Common myeloid progenitor, CD34-positive (primary cell): ENCODE measurements at regions not wholly inside any gene's neighbourhood (a gene's known extent, or its start where the extent isn't known, plus 50 kb on each side); places are given as distances from the start of the nearest gene placed in this dataset.
"Not testable (repeated sequence)": the region's sequence is repeated elsewhere in the genome, so short reads cannot be mapped to it uniquely, and the experiment has no call there.

Experiments
- CTCF ChIA-PET: fragments of 350-600 bp; sonication (Branson Sonifier 250); formaldehyde crosslinking; loops from one replicate; lab custom pipeline; 2021; ENCODE audit warnings: antibody characterized with exemption; lab: Charles Lee
- POLR2A ChIA-PET: fragments of 350-600 bp; sonication (Branson Sonifier 250); formaldehyde crosslinking; loops from one replicate; lab custom pipeline; 2021; ENCODE audit warnings: antibody characterized with exemption; lab: Charles Lee
- DNase-seq, 3 donors: peaks; one replicate each; pipeline versions ENCODE4 v3.0.0 to v3.0.0-alpha.2; 2013
- H3K27ac ChIP-seq, 2 experiments: 1 replicate in 1 of 2; 2 replicates in 1 of 2; pipeline ENCODE4 v1.7.0; 2013; ENCODE audit warnings: inconsistent platforms in 2 of 2, low read length in 2 of 2, mild to moderate bottlenecking in 2 of 2, low read depth in 1 of 2, moderate library complexity in 1 of 2; ENCODE audit not compliant: severe bottlenecking in 2 of 2, insufficient read depth in 1 of 2, poor library complexity in 1 of 2
- H3K27me3 ChIP-seq, 5 experiments: replicated peaks in 2 of 5; 1 replicate in 3 of 5; 2 replicates in 2 of 5; pipeline versions ENCODE4 v1.6.1 to v1.7.0; 2013; ENCODE audit warnings: low read length in 4 of 5, mild to moderate bottlenecking in 2 of 5, moderate library complexity in 2 of 5, inconsistent platforms in 1 of 5; ENCODE audit not compliant: insufficient read depth in 5 of 5, control insufficient read depth in 4 of 5
- H3K36me3 ChIP-seq, 4 experiments: 1 replicate in 2 of 4; 2 replicates in 2 of 4; pipeline versions ENCODE4 v1.6.1 to v1.7.0; 2013; ENCODE audit warnings: low read length in 3 of 4, control low read depth in 1 of 4, mild to moderate bottlenecking in 1 of 4; ENCODE audit not compliant: control insufficient read depth in 4 of 4, insufficient read depth in 4 of 4
- H3K4me1 ChIP-seq, 4 experiments: 1 replicate in 3 of 4; 2 replicates in 1 of 4; pipeline versions ENCODE4 v1.6.1 to v1.7.1; 2013; ENCODE audit warnings: low read length in 3 of 4, mild to moderate bottlenecking in 3 of 4, control low read depth in 1 of 4, inconsistent platforms in 1 of 4, moderate library complexity in 1 of 4; ENCODE audit not compliant: control insufficient read depth in 4 of 4, insufficient read depth in 4 of 4; ENCODE audit errors: control extremely low read depth in 1 of 4
- H3K4me3 ChIP-seq, 7 experiments: 1 replicate in 4 of 7; 2 replicates in 3 of 7; pipeline versions ENCODE4 v1.5.1 to v1.7.0; 2013; ENCODE audit warnings: mild to moderate bottlenecking in 7 of 7, low read length in 6 of 7, moderate library complexity in 6 of 7, inconsistent platforms in 2 of 7, low read depth in 2 of 7, control low read depth in 1 of 7; ENCODE audit not compliant: insufficient read depth in 4 of 7, control insufficient read depth in 1 of 7; ENCODE audit errors: extremely low read depth in 1 of 7
- H3K9me3 ChIP-seq, 5 experiments: 1 replicate in 4 of 5; 2 replicates in 1 of 5; pipeline versions ENCODE4 v1.6.1 to v1.7.1; 2013; ENCODE audit warnings: low read length in 4 of 5, mild to moderate bottlenecking in 2 of 5, inconsistent platforms in 1 of 5, low read depth in 1 of 5, moderate library complexity in 1 of 5; ENCODE audit not compliant: control insufficient read depth in 4 of 5, insufficient read depth in 2 of 5; ENCODE audit errors: control extremely low read depth in 1 of 5
- WGBS: methylation state at CpG from one replicate; pipeline ENCODE4 v1.1.5; 2013; ENCODE audit not compliant: insufficient coverage; 5-methylcytosine and 5-hydroxymethylcytosine counted together

- Histone ChIP-seq H3K27me3 (no peaks in the 10 kb centered on the region), H3K4me3 (no peak overlapping the region), H3K36me3 (no peaks in the 10 kb centered on the region), H3K9me3 (peaks cover 0 to 2% (median 0%) of the 10 kb centered on the region in 5 experiments), H3K4me1 (no peaks in the 10 kb centered on the region), H3K27ac (no peak overlapping the region)
- CTCF ChIA-PET: no interaction called here
- WGBS: no CpG with 5 or more reads among the region's 2 CpGs
- no peak for DNase-seq
- POLR2A ChIA-PET: interaction anchor here (0.6 kb wide), 1 partner anchor 10 kb away, joined by 3 read pairs; no protein-coding TSS in a partner anchor
Observed at GRCh38 chr5:91584352-91584751, 201.2 kb upstream of the ARRDC3 start.

- H3K9me3 ChIP-seq, POLR2A ChIA-PET, H3K4me1 ChIP-seq, H3K4me3 ChIP-seq, H3K27me3 ChIP-seq, DNase-seq, H3K36me3 ChIP-seq, H3K27ac ChIP-seq, CTCF ChIA-PET: not testable (repeated sequence)
- WGBS: no CpG with 5 or more reads among the region's 2 CpGs
Observed at GRCh38 chr5:91566012-91566411, 182.9 kb upstream of the ARRDC3 start.

- ChIA-PET CTCF (no interaction called here), POLR2A (no interaction called here)
- Histone ChIP-seq H3K27me3 (no peaks in the 10 kb centered on the region), H3K9me3 (peaks cover 0 to 3% (median 0%) of the 10 kb centered on the region in 5 experiments), H3K4me1 (no peaks in the 10 kb centered on the region), H3K4me3 (no peak overlapping the region), H3K27ac (no peak overlapping the region), H3K36me3 (no peaks in the 10 kb centered on the region)
- 88% methylated on average over 3 of the region's 3 CpGs for WGBS
- no peak for DNase-seq
Observed at GRCh38 chr5:91562922-91563321, 179.8 kb upstream of the ARRDC3 start.

GRCh38 chr5:91541696-91542095 lies 158.6 kb upstream of the ARRDC3 start:
- ChIA-PET CTCF (no interaction called here), POLR2A (no interaction called here)
- DNase-seq: no peak
- Histone ChIP-seq H3K27me3 (no peaks in the 10 kb centered on the region), H3K4me1 (no peaks in the 10 kb centered on the region), H3K27ac (no peak overlapping the region), H3K36me3 (no peaks in the 10 kb centered on the region), H3K9me3 (peaks cover 0 to 2% (median 0%) of the 10 kb centered on the region in 5 experiments), H3K4me3 (no peak overlapping the region)

- WGBS: no CpG with 5 or more reads among the region's 4 CpGs
- ChIA-PET CTCF (no interaction called here), POLR2A (no interaction called here)
- no peaks in the 10 kb centered on the region for H3K4me1 ChIP-seq
- H3K27me3 ChIP-seq: no peaks in the 10 kb centered on the region
- no peak overlapping the region for H3K4me3 ChIP-seq
- H3K27ac ChIP-seq: no peak overlapping the region
- no peaks in the 10 kb centered on the region for H3K36me3 ChIP-seq
- no peak for DNase-seq
- no peaks in the 10 kb centered on the region for H3K9me3 ChIP-seq
Observed at GRCh38 chr5:91538179-91538578, 155.1 kb upstream of the ARRDC3 start.

GRCh38 chr5:91535499-91535898 lies 152.4 kb upstream of the ARRDC3 start:
- CTCF ChIA-PET: no interaction called here
- H3K4me3 ChIP-seq: no peak overlapping the region
- no peaks in the 10 kb centered on the region for H3K27me3 ChIP-seq
- 100% methylated on average over 1 of the region's 2 CpGs for WGBS
- no peak for DNase-seq
- no peaks in the 10 kb centered on the region for H3K9me3 ChIP-seq
- H3K4me1 ChIP-seq: no peaks in the 10 kb centered on the region
- H3K27ac ChIP-seq: no peak overlapping the region
- POLR2A ChIA-PET: no interaction called here
- H3K36me3 ChIP-seq: no peaks in the 10 kb centered on the region

- H3K4me3 ChIP-seq: no peak overlapping the region
- H3K27me3 ChIP-seq: no peaks in the 10 kb centered on the region
- no CpG with 5 or more reads among the region's 3 CpGs for WGBS
- no peaks in the 10 kb centered on the region for H3K4me1 ChIP-seq
- no peak overlapping the region for H3K27ac ChIP-seq
- ChIA-PET CTCF (no interaction called here), POLR2A (no interaction called here)
- H3K9me3 ChIP-seq: no peaks in the 10 kb centered on the region
- H3K36me3 ChIP-seq: no peaks in the 10 kb centered on the region
- no peak for DNase-seq
Observed at GRCh38 chr5:91534332-91534731, 151.2 kb upstream of the ARRDC3 start.
